Upper lobe of left lung (tissue), 4 donors: ENCODE measurements at regions not wholly inside any gene's neighbourhood (a gene's known extent, or its start where the extent isn't known, plus 50 kb on each side); places are given as distances from the start of the nearest gene placed in this dataset.

ENCODE experiments used
- CTCF ChIP-seq, 6 experiments: fragments of 450-650 bp in 4 of 6; fragments of 200-600 bp in 2 of 6; sonication (generic) in 2 of 6; IDR thresholded peaks; one replicate each; pipeline ENCODE4 v1.5.1; 2016 to 2019; ENCODE audit warnings: antibody characterized with exemption in 6 of 6
- POLR2A ChIP-seq, 4 donors: fragments of 450-650 bp; IDR thresholded peaks; one replicate each; pipeline ENCODE4 v1.5.1; 2016 to 2017; ENCODE audit warnings: antibody characterized with exemption in 4 of 4, mild to moderate bottlenecking in 2 of 4
- POLR2AphosphoS5 ChIP-seq, 2 donors: sonication (generic); formaldehyde crosslinking; IDR thresholded peaks; one replicate each; pipeline ENCODE4 v1.5.1; 2017; ENCODE audit warnings: antibody characterized with exemption in 2 of 2

DNA sequence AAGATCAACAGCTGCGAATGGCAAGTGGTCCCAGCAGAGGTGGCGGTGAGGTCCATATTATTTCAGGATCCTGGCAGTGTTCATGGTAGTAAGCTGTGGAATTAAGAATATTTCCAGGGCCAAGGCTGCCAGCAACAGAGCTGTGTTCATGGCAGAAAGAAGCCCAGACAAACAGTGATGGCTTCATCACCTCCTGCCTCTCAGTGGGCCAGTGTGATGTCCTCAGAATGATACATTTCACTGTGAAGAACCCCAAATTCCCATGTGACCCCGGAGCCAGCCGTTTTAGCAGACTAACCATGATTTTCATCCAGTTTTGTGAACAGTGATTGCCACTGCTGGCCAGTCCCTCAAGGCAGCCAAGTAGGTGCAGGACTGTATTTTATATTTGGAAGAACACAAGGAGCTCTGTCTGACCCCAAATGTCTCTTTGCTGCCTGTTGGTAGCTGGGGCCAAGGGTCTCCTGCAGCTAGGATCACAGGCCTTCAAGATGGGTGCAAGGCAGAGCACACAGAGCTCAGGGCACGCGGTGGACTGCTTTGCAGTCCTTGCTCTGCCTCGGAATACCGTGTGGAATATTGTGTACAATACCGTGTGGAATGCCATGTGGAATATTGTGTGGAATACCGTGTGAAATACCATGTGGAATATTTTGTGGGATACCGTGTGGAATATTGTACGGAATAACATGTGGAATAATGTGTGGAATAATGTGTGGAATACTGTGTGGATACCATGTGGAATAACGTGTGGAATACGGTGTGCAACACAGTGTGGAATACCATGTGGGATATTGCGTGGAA lies 132.3 kb upstream of the CHST15 start:
- no peak for TF ChIP-seq CTCF (IDR thresholded peaks at IDR 0.05)
- no peak for TF ChIP-seq POLR2A (IDR thresholded peaks at IDR 0.05)
- TF ChIP-seq POLR2AphosphoS5 (IDR thresholded peaks at IDR 0.05), result no peak
